ENCODE measurements at regions not wholly inside any gene's neighbourhood (a gene's known extent, or its start where the extent isn't known, plus 50 kb on each side); places are given as distances from the start of the nearest gene placed in this dataset.

DNA sequence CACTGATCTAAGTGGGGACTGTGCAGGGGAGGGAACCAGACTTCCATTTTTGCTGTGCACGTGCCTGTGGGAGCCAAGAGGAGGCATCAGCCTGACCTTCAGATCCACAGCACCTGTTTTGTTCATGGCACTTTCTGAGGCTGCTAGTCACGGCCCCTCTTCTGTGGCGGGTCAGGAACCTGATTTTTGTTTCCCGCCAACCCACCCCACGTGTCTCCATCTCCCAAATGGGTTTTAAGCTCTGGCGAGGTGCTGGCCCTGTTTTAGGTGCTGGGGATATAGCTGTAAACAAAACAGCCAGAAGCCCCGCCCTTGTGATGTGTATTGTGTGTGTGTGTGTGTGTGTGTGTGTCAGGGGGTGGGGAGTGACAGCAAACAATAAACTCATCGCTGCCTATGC lies 60.4 kb upstream of the GRPEL1 start:
- TF ChIP-seq, protein P1, sequence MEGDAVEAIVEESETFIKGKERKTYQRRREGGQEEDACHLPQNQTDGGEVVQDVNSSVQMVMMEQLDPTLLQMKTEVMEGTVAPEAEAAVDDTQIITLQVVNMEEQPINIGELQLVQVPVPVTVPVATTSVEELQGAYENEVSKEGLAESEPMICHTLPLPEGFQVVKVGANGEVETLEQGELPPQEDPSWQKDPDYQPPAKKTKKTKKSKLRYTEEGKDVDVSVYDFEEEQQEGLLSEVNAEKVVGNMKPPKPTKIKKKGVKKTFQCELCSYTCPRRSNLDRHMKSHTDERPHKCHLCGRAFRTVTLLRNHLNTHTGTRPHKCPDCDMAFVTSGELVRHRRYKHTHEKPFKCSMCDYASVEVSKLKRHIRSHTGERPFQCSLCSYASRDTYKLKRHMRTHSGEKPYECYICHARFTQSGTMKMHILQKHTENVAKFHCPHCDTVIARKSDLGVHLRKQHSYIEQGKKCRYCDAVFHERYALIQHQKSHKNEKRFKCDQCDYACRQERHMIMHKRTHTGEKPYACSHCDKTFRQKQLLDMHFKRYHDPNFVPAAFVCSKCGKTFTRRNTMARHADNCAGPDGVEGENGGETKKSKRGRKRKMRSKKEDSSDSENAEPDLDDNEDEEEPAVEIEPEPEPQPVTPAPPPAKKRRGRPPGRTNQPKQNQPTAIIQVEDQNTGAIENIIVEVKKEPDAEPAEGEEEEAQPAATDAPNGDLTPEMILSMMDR (IDR thresholded peaks at IDR 0.05), result no peak

DNA sequence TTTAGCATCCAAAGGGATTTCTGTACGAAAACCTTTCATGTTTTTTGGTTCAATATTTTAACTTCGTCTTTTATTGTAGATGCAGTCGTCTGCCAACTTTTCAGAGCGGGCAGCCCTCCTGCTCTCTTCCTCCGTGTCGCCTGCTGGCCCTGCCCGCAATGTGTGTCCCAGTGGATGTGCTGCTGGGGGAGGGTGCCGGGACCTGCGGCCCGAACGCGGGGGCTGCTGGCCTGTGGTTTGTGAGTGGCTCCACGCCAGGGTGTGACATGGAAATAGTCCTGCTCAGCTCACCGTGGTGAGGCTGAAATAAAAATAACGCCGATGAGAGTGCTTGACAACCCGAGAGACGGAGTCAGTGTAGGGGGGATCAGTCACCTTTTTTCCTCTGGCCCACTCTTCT lies 59.7 kb upstream of the GRPEL1 start:
- no peaks in the 10 kb centered on the region for H3K36me3 ChIP-seq (replicated peaks in 1 of 2; ENCODE audit: control insufficient read depth in 1 of 2, insufficient read depth in 2 of 2, low read length in 2 of 2)
- H3K4me3 Mint-ChIP-seq, result no peak overlapping the region
- H3K4me1 Mint-ChIP-seq, result no peaks in the 10 kb centered on the region
- H3K27ac Mint-ChIP-seq, result no peak overlapping the region
- H3K9me3 Mint-ChIP-seq, result peaks cover 0 to 3% (median 0%) of the 10 kb centered on the region in 7 donors
- H3K79me2 ChIP-seq (ENCODE audit: insufficient read depth, low read length), result no peaks in the 10 kb centered on the region
- peaks cover 0 to 11% (median 1%) of the 10 kb centered on the region in 3 donors for H3K27me3 Mint-ChIP-seq (ENCODE audit: low read depth in 3 of 3)
- peaks cover 0 to under 1% of the 10 kb centered on the region in 2 donors for H3K9me3 ChIP-seq (replicated peaks in 1 of 2; ENCODE audit: control insufficient read depth in 1 of 2, insufficient read depth in 1 of 2, low read length in 2 of 2)
- no peak for DNase-seq
- H4K20me1 ChIP-seq (ENCODE audit: insufficient read depth, low read length), result no peaks in the 10 kb centered on the region
- intact Hi-C loops (cut with micrococcal nuclease), result no loop called here
- H3K4me2 ChIP-seq (replicated peaks; ENCODE audit: extremely low read depth, low read length, poor library complexity, severe bottlenecking), result no peak overlapping the region
- TF ChIP-seq, protein P1 (IDR thresholded peaks at IDR 0.05), result no peak
- H3K9ac ChIP-seq (ENCODE audit: insufficient read depth, low read length, poor library complexity, severe bottlenecking), result no peak overlapping the region
- no peaks in the 10 kb centered on the region for H3K36me3 Mint-ChIP-seq
- no peaks in the 10 kb centered on the region for H3K27me3 ChIP-seq (ENCODE audit: control insufficient read depth in 2 of 2, insufficient read depth in 2 of 2, low read length in 2 of 2)
- no peak overlapping the region for H3K4me3 ChIP-seq (replicated peaks in 1 of 3; ENCODE audit: low read depth in 2 of 3, low read length in 3 of 3)
- 83% methylated on average over 13 of the region's 18 CpGs for WGBS (ENCODE audit: insufficient coverage)
- no peak overlapping the region for H2AFZ ChIP-seq (ENCODE audit: insufficient read depth, low read depth, low read length, poor library complexity, severe bottlenecking)
- H3K4me1 ChIP-seq (ENCODE audit: control insufficient read depth in 1 of 2, insufficient read depth in 2 of 2, low read length in 2 of 2), result no peaks in the 10 kb centered on the region
- H3K27ac ChIP-seq (ENCODE audit: low read depth in 1 of 2, low read length in 2 of 2), result no peak overlapping the region

More for the DNA sequence above, 60.4 kb upstream of the GRPEL1 start:
- Mint-ChIP-seq H3K9me3 (peaks cover 3 to 8% (median 6%) of the 10 kb centered on the region in 7 donors), H3K4me1 (no peaks in the 10 kb centered on the region), H3K36me3 (no peaks in the 10 kb centered on the region), H3K27ac (no peak overlapping the region), H3K4me3 (no peak overlapping the region), H3K27me3 (ENCODE audit: low read depth in 3 of 3) (peaks cover 0 to 6% (median 1%) of the 10 kb centered on the region in 3 donors)
- no peak overlapping the region for H3K4me3 ChIP-seq (replicated peaks in 1 of 3; ENCODE audit: low read depth in 2 of 3, low read length in 3 of 3)
- H3K4me1 ChIP-seq (ENCODE audit: control insufficient read depth in 1 of 2, insufficient read depth in 2 of 2, low read length in 2 of 2), result no peaks in the 10 kb centered on the region
- no peak for DNase-seq
- H3K27me3 ChIP-seq (ENCODE audit: control insufficient read depth in 2 of 2, insufficient read depth in 2 of 2, low read length in 2 of 2), result no peaks in the 10 kb centered on the region
- 89% methylated on average over 3 of the region's 8 CpGs for WGBS (ENCODE audit: insufficient coverage)
- H3K9ac ChIP-seq (ENCODE audit: insufficient read depth, low read length, poor library complexity, severe bottlenecking), result no peak overlapping the region
- H3K9me3 ChIP-seq (replicated peaks in 1 of 2; ENCODE audit: control insufficient read depth in 1 of 2, insufficient read depth in 1 of 2, low read length in 2 of 2), result peaks cover 6 to 7% of the 10 kb centered on the region in 2 donors
- no peaks in the 10 kb centered on the region for H3K36me3 ChIP-seq (replicated peaks in 1 of 2; ENCODE audit: control insufficient read depth in 1 of 2, insufficient read depth in 2 of 2, low read length in 2 of 2)
- H3K79me2 ChIP-seq (ENCODE audit: insufficient read depth, low read length), result no peaks in the 10 kb centered on the region
- H4K20me1 ChIP-seq (ENCODE audit: insufficient read depth, low read length), result no peaks in the 10 kb centered on the region
- H2AFZ ChIP-seq (ENCODE audit: insufficient read depth, low read depth, low read length, poor library complexity, severe bottlenecking), result no peak overlapping the region
- H3K27ac ChIP-seq (ENCODE audit: low read depth in 1 of 2, low read length in 2 of 2), result no peak overlapping the region
- intact Hi-C loops (cut with micrococcal nuclease), result no loop called here
- H3K4me2 ChIP-seq (replicated peaks; ENCODE audit: extremely low read depth, low read length, poor library complexity, severe bottlenecking), result no peak overlapping the region
